Activated CD8-positive, alpha-beta memory T cell treated with anti-CD3 and anti-CD28 coated beads, Interleukin-2, amount 50 U/mL, for 48 hours (primary cell): ENCODE measurements at regions not wholly inside any gene's neighbourhood (a gene's known extent, or its start where the extent isn't known, plus 50 kb on each side); places are given as distances from the start of the nearest gene placed in this dataset.
"Not testable (repeated sequence)": the region's sequence is repeated elsewhere in the genome, so short reads cannot be mapped to it uniquely, and the experiment has no call there.

ENCODE experiments used
- DNase-seq: peaks from one replicate; pipeline ENCODE4 v3.0.0-alpha.2; 2020

GRCh38 chr2:192813341-192813740 is 618.6 kb upstream of the TMEFF2 start:
- no peak for DNase-seq

- no peak for DNase-seq
Observed at GRCh38 chr2:192809173-192809572, 614.4 kb upstream of the TMEFF2 start.

GRCh38 chr2:192783643-192784042 is 588.9 kb upstream of the TMEFF2 start:
- no peak for DNase-seq

GRCh38 chr2:192775459-192776262 is 580.9 kb upstream of the TMEFF2 start:
- DNase-seq = no peak

- no peak for DNase-seq
Observed at GRCh38 chr2:192775011-192775410, 580.3 kb upstream of the TMEFF2 start.

DNA sequence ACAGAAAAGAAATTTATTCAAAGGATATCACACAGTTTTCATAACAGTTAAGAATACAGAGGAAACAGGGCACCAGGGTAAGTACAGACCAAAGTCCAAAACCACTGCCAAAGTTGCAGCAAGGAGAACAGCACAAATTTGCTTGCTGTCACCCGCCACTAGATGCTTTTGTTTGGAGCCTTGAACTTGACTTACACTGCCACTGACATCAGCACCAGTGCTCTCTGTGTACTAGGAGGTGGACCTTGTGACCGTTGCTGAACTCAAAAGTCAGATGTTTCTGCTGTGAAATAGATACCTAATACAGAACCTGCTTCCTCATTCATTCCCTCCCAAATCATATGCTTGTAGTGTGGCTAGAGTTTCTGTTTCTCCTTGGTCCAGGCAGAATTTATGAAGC is 578.3 kb upstream of the TMEFF2 start:
- DNase-seq = no peak

- no peak for DNase-seq
Observed at GRCh38 chr2:192749611-192750200, 555.0 kb upstream of the TMEFF2 start.

GRCh38 chr2:192741889-192742288 is 547.2 kb upstream of the TMEFF2 start:
- no peak for DNase-seq

GRCh38 chr2:192735447-192735846 is 540.7 kb upstream of the TMEFF2 start:
- DNase-seq = no peak

GRCh38 chr2:192729369-192729768 is 534.6 kb upstream of the TMEFF2 start:
- DNase-seq = no peak

- no peak for DNase-seq
Observed at GRCh38 chr2:192725991-192726390, 531.3 kb upstream of the TMEFF2 start.

DNA sequence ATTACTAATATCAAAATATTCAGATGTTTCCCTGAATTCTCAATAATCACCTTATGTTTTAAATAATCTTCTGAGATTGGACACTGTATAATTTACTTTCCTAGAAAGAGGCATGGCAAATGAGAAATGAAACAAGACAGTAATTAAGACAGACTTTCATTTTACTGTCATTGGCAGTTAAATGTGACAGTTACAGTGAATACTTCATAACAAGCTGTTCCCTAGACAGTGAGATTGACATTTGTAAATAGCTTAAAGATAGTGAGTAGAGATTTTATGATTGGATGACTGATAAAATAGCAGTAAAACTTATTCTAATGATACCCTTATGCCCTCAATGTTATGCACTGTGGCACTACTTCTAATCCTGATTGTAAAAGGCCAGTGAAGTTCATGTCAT is 524.9 kb upstream of the TMEFF2 start:
- DNase-seq = no peak

- DNase-seq = no peak
Observed at GRCh38 chr2:192718340-192718739, 523.6 kb upstream of the TMEFF2 start.

GRCh38 chr2:192700934-192701333 is 506.2 kb upstream of the TMEFF2 start:
- no peak for DNase-seq

GRCh38 chr2:192697880-192698279 is 503.1 kb upstream of the TMEFF2 start:
- no peak for DNase-seq

- DNase-seq = no peak
Observed at GRCh38 chr2:192696857-192697256, 502.1 kb upstream of the TMEFF2 start.

GRCh38 chr2:192687015-192687414 is 492.3 kb upstream of the TMEFF2 start:
- no peak for DNase-seq

GRCh38 chr2:192682511-192682910 is 487.8 kb upstream of the TMEFF2 start:
- DNase-seq = not testable (repeated sequence)

DNA sequence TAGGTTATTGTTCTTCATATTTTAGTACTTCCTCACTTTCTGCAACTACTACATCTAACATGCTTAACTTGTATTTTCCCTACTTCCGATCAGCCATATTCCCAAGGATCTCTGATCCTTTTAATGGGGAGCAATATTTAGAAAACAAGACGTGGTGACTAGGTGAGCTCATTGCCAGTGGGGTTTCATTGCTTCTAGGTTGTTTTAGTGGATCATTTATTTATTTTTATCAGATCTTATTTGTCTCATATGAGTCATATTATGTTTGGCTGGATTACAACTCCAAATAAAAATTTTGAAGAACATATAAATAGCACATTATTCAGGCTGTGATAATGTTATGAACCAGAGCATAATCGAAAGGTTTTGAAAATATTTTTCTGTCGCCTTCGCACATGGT is 480.9 kb upstream of the TMEFF2 start:
- no peak for DNase-seq

DNA sequence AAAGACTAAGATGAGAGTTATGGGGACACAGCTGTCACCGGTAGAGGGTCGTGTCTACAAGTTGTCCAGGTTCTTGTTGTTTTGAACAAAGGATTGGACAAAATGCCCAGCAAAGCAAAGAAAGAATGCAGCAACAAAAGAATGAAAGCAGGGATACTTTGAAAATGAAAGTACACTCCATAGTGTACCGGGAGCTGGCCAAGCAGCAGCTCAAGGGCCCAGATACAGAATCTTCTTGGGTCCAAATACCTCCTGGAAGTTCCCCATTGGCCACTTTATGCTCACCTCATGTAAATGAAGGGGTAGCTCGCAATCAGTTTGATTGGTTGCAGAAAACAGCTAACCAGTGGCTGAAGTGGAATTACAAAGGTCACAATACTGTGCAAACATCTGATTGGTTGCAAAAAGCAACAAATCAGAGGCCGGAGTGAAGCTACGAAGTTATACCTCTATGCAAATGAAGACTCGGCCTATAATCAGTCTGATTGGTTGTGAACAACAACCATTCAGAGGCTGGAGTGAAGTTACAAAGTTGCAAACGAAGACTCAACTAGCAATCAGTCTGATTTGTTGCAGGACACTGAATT is 474.9 kb upstream of the TMEFF2 start:
- no peak for DNase-seq

GRCh38 chr2:192660555-192660954 is 465.8 kb upstream of the TMEFF2 start:
- not testable (repeated sequence) for DNase-seq

DNA sequence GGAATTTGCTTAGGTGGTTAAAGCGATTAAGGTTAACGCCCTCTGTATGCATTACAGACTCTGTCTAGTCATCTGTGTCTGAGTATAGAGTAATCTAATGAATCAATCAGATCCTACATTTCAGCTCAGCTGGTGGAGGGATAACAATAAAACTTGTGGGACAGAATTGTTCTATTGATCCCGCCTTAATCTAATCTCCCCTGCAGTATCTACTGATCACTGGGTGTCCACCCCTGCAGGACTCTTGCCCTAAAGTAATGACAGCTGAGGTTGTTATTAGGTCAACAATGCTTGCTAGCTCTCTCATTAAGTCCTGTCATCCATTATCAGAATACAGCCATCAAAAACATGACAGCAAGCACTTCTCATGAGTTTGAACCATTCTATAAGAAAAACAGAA is 462.6 kb upstream of the TMEFF2 start:
- DNase-seq = no peak

- DNase-seq = no peak
Observed at GRCh38 chr2:192655916-192656315, 461.2 kb upstream of the TMEFF2 start.
